Gastroesophageal sphincter (tissue), 4 donors: ENCODE measurements at regions not wholly inside any gene's neighbourhood (a gene's known extent, or its start where the extent isn't known, plus 50 kb on each side); places are given as distances from the start of the nearest gene placed in this dataset.

Source experiments
- ATAC-seq: fragments of 150-250 bp; one replicate; pipeline ENCODE4 v1.9.1; 2016; ENCODE audit warnings: mild to moderate bottlenecking, moderate library complexity
- H3K27ac ChIP-seq, 4 donors: fragments of 200-600 bp; sonication (generic) in 3 of 4; 1 replicate in 3 of 4; 2 replicates in 1 of 4; pipeline ENCODE4 v1.5.1; 2016 to 2019
- H3K27me3 ChIP-seq: fragments of 200-600 bp; sonication (generic); one replicate; pipeline ENCODE4 v1.5.1; 2019
- H3K36me3 ChIP-seq, 2 donors: fragments of 200-600 bp; sonication (generic); one replicate each; pipeline ENCODE4 v1.5.1; 2019; ENCODE audit warnings: control low read depth in 1 of 2
- H3K4me1 ChIP-seq, 3 donors: fragments of 200-600 bp; sonication (generic); 1 replicate in 2 of 3; 2 replicates in 1 of 3; pipeline ENCODE4 v1.5.1; 2016 to 2019; ENCODE audit warnings: control low read depth in 2 of 3
- H3K4me3 ChIP-seq, 2 donors: fragments of 200-600 bp; sonication (generic); one replicate each; pipeline ENCODE4 v1.5.1; 2019; ENCODE audit warnings: mild to moderate bottlenecking in 1 of 2, moderate library complexity in 1 of 2
- H3K9me3 ChIP-seq, 3 donors: fragments of 200-600 bp; sonication (generic); one replicate each; pipeline ENCODE4 v1.5.1; 2017 to 2019; ENCODE audit warnings: control low read depth in 2 of 3
- CTCF ChIP-seq, 4 experiments: fragments of 200-600 bp in 2 of 4; fragments of 450-650 bp in 2 of 4; sonication (generic) in 1 of 4; IDR thresholded peaks; one replicate each; pipeline ENCODE4 v1.5.1; 2017 to 2019; ENCODE audit warnings: antibody characterized with exemption in 4 of 4, mild to moderate bottlenecking in 2 of 4, moderate library complexity in 2 of 4
- EP300 ChIP-seq: sonication (generic); formaldehyde crosslinking; IDR thresholded peaks from one replicate; pipeline ENCODE4 v1.6.1; 2017; ENCODE audit warnings: antibody characterized with exemption, mild to moderate bottlenecking
- POLR2A ChIP-seq, 2 donors: fragments of 450-650 bp; IDR thresholded peaks; one replicate each; pipeline ENCODE4 v1.6.1; 2017; ENCODE audit warnings: antibody characterized with exemption in 2 of 2, mild to moderate bottlenecking in 2 of 2, moderate library complexity in 1 of 2
- POLR2AphosphoS5 ChIP-seq: sonication (generic); formaldehyde crosslinking; IDR thresholded peaks from one replicate; pipeline ENCODE4 v1.6.1; 2017; ENCODE audit warnings: antibody characterized with exemption
- WGBS, 2 donors: methylation state at CpG; one replicate each; pipeline ENCODE4 v1.1.5; 2018; ENCODE audit warnings: low coverage in 1 of 2; 5-methylcytosine and 5-hydroxymethylcytosine counted together

- WGBS, 2 donors = 70 to 79% methylated on average over 4 to 7 of the region's 8 CpGs
- no peaks in the 10 kb centered on the region for H3K4me1 ChIP-seq
- H3K27me3 ChIP-seq = peaks cover 15% of the 10 kb centered on the region
- no peak overlapping the region for H3K27ac ChIP-seq
- no peaks in the 10 kb centered on the region for H3K36me3 ChIP-seq
- no peak for ATAC-seq
- H3K9me3 ChIP-seq = no peaks in the 10 kb centered on the region
- TF ChIP-seq EP300 = no peak
- no peak for TF ChIP-seq POLR2A (IDR thresholded peaks at IDR 0.05)
- no peak for TF ChIP-seq POLR2AphosphoS5
- TF ChIP-seq CTCF (IDR thresholded peaks at IDR 0.05) = no peak
- no peak overlapping the region for H3K4me3 ChIP-seq
Observed at GRCh38 chrX:567891-568290, 62.7 kb upstream of the SHOX start.

DNA sequence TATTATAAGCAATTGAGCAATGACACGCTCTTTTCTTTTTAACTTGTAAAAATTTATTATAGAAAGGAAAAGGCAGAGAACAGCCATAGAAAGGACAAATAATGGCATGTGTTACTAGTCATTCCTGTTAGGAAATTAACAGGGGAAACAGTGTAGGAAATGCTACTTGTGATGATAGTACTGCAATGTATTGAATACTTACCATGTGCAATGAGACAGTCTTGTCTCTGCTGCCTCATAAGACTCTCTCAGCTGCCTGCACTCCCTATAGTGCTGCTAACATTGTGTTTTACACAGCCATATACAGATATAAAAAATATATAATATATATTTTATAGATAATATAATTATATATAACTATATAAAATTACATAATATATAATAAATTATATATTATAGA is 62.3 kb upstream of the SHOX start:
- TF ChIP-seq POLR2AphosphoS5 = no peak
- no peak for TF ChIP-seq CTCF (IDR thresholded peaks at IDR 0.05)
- no peak for TF ChIP-seq EP300
- TF ChIP-seq POLR2A (IDR thresholded peaks at IDR 0.05) = no peak
- H3K36me3 ChIP-seq = no peaks in the 10 kb centered on the region
- ATAC-seq = no peak
- no peak overlapping the region for H3K27ac ChIP-seq
- H3K4me3 ChIP-seq = no peak overlapping the region
- H3K4me1 ChIP-seq = no peaks in the 10 kb centered on the region
- H3K27me3 ChIP-seq = peaks cover 11% of the 10 kb centered on the region
- WGBS, 2 donors = 100% methylated on average over 1 of the region's 1 CpG
- H3K9me3 ChIP-seq = no peaks in the 10 kb centered on the region

- H3K4me1 ChIP-seq = no peaks in the 10 kb centered on the region
- ATAC-seq = no peak
Observed at GRCh38 chrX:572538-573124, 58.0 kb upstream of the SHOX start.

GRCh38 chrX:574251-574650 is 56.3 kb upstream of the SHOX start:
- Histone ChIP-seq H3K36me3 (no peaks in the 10 kb centered on the region), H3K27ac (no peak overlapping the region), H3K4me1 (no peaks in the 10 kb centered on the region), H3K4me3 (no peak overlapping the region), H3K9me3 (peaks cover 0 to 13% (median 0%) of the 10 kb centered on the region in 3 donors), H3K27me3 (peaks cover 16% of the 10 kb centered on the region)
- no peak for ATAC-seq
- 53 to 76% methylated on average over 5 to 13 of the region's 14 CpGs for WGBS, 2 donors
- TF ChIP-seq EP300 = no peak
- no peak for TF ChIP-seq POLR2A (IDR thresholded peaks at IDR 0.05)

More at GRCh38 chrX:572538-573124, 58.0 kb upstream of the SHOX start:
- TF ChIP-seq EP300 (no peak), POLR2A (IDR thresholded peaks at IDR 0.05) (no peak), CTCF (IDR thresholded peaks at IDR 0.05) (no peak), POLR2AphosphoS5 (no peak)
- Histone ChIP-seq H3K9me3 (peaks cover 0 to 13% (median 0%) of the 10 kb centered on the region in 3 donors), H3K4me3 (no peak overlapping the region), H3K36me3 (no peaks in the 10 kb centered on the region), H3K27me3 (peaks cover 16% of the 10 kb centered on the region), H3K27ac (no peak overlapping the region)
- 75 to 77% methylated on average over 5 to 11 of the region's 12 CpGs for WGBS, 2 donors

DNA sequence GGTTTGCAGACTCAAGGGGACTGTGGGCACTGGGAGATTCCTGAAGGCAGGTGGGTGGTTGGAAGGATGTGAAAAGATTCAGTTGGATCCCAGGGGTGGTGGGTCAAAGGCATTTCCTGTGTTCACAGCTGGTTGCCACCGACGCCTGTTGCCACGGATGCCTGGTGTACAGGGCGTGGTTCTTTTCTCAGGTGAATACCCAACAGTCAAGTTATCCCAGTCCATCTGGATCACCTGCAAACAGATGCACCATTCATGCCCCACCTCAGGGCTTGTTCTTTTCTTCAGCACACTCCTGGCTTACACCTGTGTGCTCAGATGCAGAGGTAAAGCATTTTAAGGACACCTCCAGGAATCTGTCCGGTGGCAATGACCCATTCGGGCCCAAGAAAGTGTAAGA is 55.8 kb upstream of the SHOX start:
- TF ChIP-seq POLR2AphosphoS5 (no peak), EP300 (no peak), CTCF (IDR thresholded peaks at IDR 0.05) (no peak), POLR2A (IDR thresholded peaks at IDR 0.05) (no peak)
- Histone ChIP-seq H3K4me1 (no peaks in the 10 kb centered on the region), H3K27me3 (peaks cover 16% of the 10 kb centered on the region), H3K9me3 (peaks cover 0 to 13% (median 0%) of the 10 kb centered on the region in 3 donors), H3K27ac (no peak overlapping the region), H3K4me3 (no peak overlapping the region), H3K36me3 (no peaks in the 10 kb centered on the region)
- no peak for ATAC-seq
- 75 to 100% methylated on average over 1 to 3 of the region's 6 CpGs for WGBS, 2 donors
